ENCODE measurements at regions not wholly inside any gene's neighbourhood (a gene's known extent, or its start where the extent isn't known, plus 50 kb on each side); places are given as distances from the start of the nearest gene placed in this dataset.

- intact Hi-C loops (cut with DNase I): no loop called here
- Histone ChIP-seq H3K27ac (ENCODE audit: low read length) (no peak overlapping the region), H3K27me3 (ENCODE audit: control insufficient read depth, insufficient read depth) (no peaks in the 10 kb centered on the region), H3K9me3 (ENCODE audit: control insufficient read depth, low read length) (no peaks in the 10 kb centered on the region), H3K4me3 (ENCODE audit: low read length) (no peak overlapping the region), H3K4me1 (ENCODE audit: control insufficient read depth, insufficient read depth, low read length) (no peaks in the 10 kb centered on the region)
- 77% methylated on average over 8 of the region's 8 CpGs for WGBS
- ATAC-seq: no peak
- no peak for DNase-seq
Measured at GRCh38 chr20:19083136-19083621, 129.3 kb upstream of the SLC24A3 start.

GRCh38 chr20:19090332-19090731 lies 122.1 kb upstream of the SLC24A3 start:
- no peak overlapping the region for H3K27ac ChIP-seq (ENCODE audit: low read length)
- no peak for ATAC-seq

GRCh38 chr20:19094959-19095541 lies 117.4 kb upstream of the SLC24A3 start:
- intact Hi-C loops (cut with DNase I): no loop called here
- DNase-seq: no peak
- no peak overlapping the region for H3K27ac ChIP-seq (ENCODE audit: low read length)
- no peak for ATAC-seq
- no peaks in the 10 kb centered on the region for H3K4me1 ChIP-seq (ENCODE audit: control insufficient read depth, insufficient read depth, low read length)
- H3K9me3 ChIP-seq (ENCODE audit: control insufficient read depth, low read length): no peaks in the 10 kb centered on the region
- WGBS: 78% methylated on average over 5 of the region's 5 CpGs
- H3K27me3 ChIP-seq (ENCODE audit: control insufficient read depth, insufficient read depth): no peaks in the 10 kb centered on the region
- H3K4me3 ChIP-seq (ENCODE audit: low read length): no peak overlapping the region

More at GRCh38 chr20:19090332-19090731, 122.1 kb upstream of the SLC24A3 start:
- intact Hi-C loops (cut with DNase I): no loop called here
- 82% methylated on average over 5 of the region's 5 CpGs for WGBS
- Histone ChIP-seq H3K4me1 (ENCODE audit: control insufficient read depth, insufficient read depth, low read length) (no peaks in the 10 kb centered on the region), H3K4me3 (ENCODE audit: low read length) (no peak overlapping the region), H3K9me3 (ENCODE audit: control insufficient read depth, low read length) (no peaks in the 10 kb centered on the region), H3K27me3 (ENCODE audit: control insufficient read depth, insufficient read depth) (no peaks in the 10 kb centered on the region)
- DNase-seq: no peak

GRCh38 chr20:19095762-19096161 lies 116.7 kb upstream of the SLC24A3 start:
- ATAC-seq (peak in 1 of 2 donors; percentile 29), DNase-seq (no peak)
- H3K4me1 ChIP-seq (ENCODE audit: control insufficient read depth, insufficient read depth, low read length): no peaks in the 10 kb centered on the region
- no peak overlapping the region for H3K27ac ChIP-seq (ENCODE audit: low read length)
- H3K4me3 ChIP-seq (ENCODE audit: low read length): no peak overlapping the region
- WGBS: 56% methylated on average over 5 of the region's 5 CpGs
- no peaks in the 10 kb centered on the region for H3K27me3 ChIP-seq (ENCODE audit: control insufficient read depth, insufficient read depth)
- H3K9me3 ChIP-seq (ENCODE audit: control insufficient read depth, low read length): no peaks in the 10 kb centered on the region
- intact Hi-C loops (cut with DNase I): no loop called here

GRCh38 chr20:19096843-19097242 lies 115.6 kb upstream of the SLC24A3 start:
- Histone ChIP-seq H3K27me3 (ENCODE audit: control insufficient read depth, insufficient read depth) (no peaks in the 10 kb centered on the region), H3K4me3 (ENCODE audit: low read length) (no peak overlapping the region), H3K4me1 (ENCODE audit: control insufficient read depth, insufficient read depth, low read length) (no peaks in the 10 kb centered on the region), H3K9me3 (ENCODE audit: control insufficient read depth, low read length) (no peaks in the 10 kb centered on the region), H3K27ac (ENCODE audit: low read length) (no peak overlapping the region)
- DNase-seq: no peak
- 93% methylated on average over 2 of the region's 2 CpGs for WGBS
- no peak for ATAC-seq
- intact Hi-C loops (cut with DNase I): no loop called here

GRCh38 chr20:19098117-19098516 lies 114.3 kb upstream of the SLC24A3 start:
- DNase-seq (no peak), ATAC-seq (no peak)
- Histone ChIP-seq H3K4me1 (ENCODE audit: control insufficient read depth, insufficient read depth, low read length) (no peaks in the 10 kb centered on the region), H3K27ac (ENCODE audit: low read length) (no peak overlapping the region), H3K27me3 (ENCODE audit: control insufficient read depth, insufficient read depth) (no peaks in the 10 kb centered on the region), H3K4me3 (ENCODE audit: low read length) (no peak overlapping the region), H3K9me3 (ENCODE audit: control insufficient read depth, low read length) (no peaks in the 10 kb centered on the region)
- WGBS: 78% methylated on average over 4 of the region's 4 CpGs
- intact Hi-C loops (cut with DNase I): no loop called here

- DNase-seq (no peak), ATAC-seq (no peak)
- 64% methylated on average over 8 of the region's 8 CpGs for WGBS
- Histone ChIP-seq H3K27ac (ENCODE audit: low read length) (no peak overlapping the region), H3K4me3 (ENCODE audit: low read length) (no peak overlapping the region), H3K9me3 (ENCODE audit: control insufficient read depth, low read length) (no peaks in the 10 kb centered on the region), H3K27me3 (ENCODE audit: control insufficient read depth, insufficient read depth) (no peaks in the 10 kb centered on the region), H3K4me1 (ENCODE audit: control insufficient read depth, insufficient read depth, low read length) (no peaks in the 10 kb centered on the region)
- intact Hi-C loops (cut with DNase I): no loop called here
Measured at GRCh38 chr20:19098806-19099578, 113.5 kb upstream of the SLC24A3 start.

GRCh38 chr20:19099596-19100545 lies 112.6 kb upstream of the SLC24A3 start:
- Histone ChIP-seq H3K27me3 (ENCODE audit: control insufficient read depth, insufficient read depth) (no peaks in the 10 kb centered on the region), H3K4me1 (ENCODE audit: control insufficient read depth, insufficient read depth, low read length) (no peaks in the 10 kb centered on the region), H3K9me3 (ENCODE audit: control insufficient read depth, low read length) (no peaks in the 10 kb centered on the region), H3K4me3 (ENCODE audit: low read length) (no peak overlapping the region), H3K27ac (ENCODE audit: low read length) (no peak overlapping the region)
- 81% methylated on average over 18 of the region's 18 CpGs for WGBS
- DNase-seq: no peak
- intact Hi-C loops (cut with DNase I): no loop called here
- ATAC-seq: no peak

GRCh38 chr20:19100975-19101374 lies 111.5 kb upstream of the SLC24A3 start:
- DNase-seq: no peak
- H3K4me1 ChIP-seq (ENCODE audit: control insufficient read depth, insufficient read depth, low read length): no peaks in the 10 kb centered on the region
- no peak overlapping the region for H3K27ac ChIP-seq (ENCODE audit: low read length)
- no peak for ATAC-seq
- intact Hi-C loops (cut with DNase I): no loop called here
- no peak overlapping the region for H3K4me3 ChIP-seq (ENCODE audit: low read length)
- H3K27me3 ChIP-seq (ENCODE audit: control insufficient read depth, insufficient read depth): no peaks in the 10 kb centered on the region
- no peaks in the 10 kb centered on the region for H3K9me3 ChIP-seq (ENCODE audit: control insufficient read depth, low read length)
- 73% methylated on average over 4 of the region's 4 CpGs for WGBS

- no peaks in the 10 kb centered on the region for H3K9me3 ChIP-seq (ENCODE audit: control insufficient read depth, low read length)
- no peaks in the 10 kb centered on the region for H3K4me1 ChIP-seq (ENCODE audit: control insufficient read depth, insufficient read depth, low read length)
- no peaks in the 10 kb centered on the region for H3K27me3 ChIP-seq (ENCODE audit: control insufficient read depth, insufficient read depth)
- intact Hi-C loops (cut with DNase I): no loop called here
- ATAC-seq (no peak), DNase-seq (no peak)
- no peak overlapping the region for H3K27ac ChIP-seq (ENCODE audit: low read length)
- 90% methylated on average over 4 of the region's 4 CpGs for WGBS
- no peak overlapping the region for H3K4me3 ChIP-seq (ENCODE audit: low read length)
Measured at GRCh38 chr20:19104186-19104585, 108.3 kb upstream of the SLC24A3 start.

- ATAC-seq (no peak), DNase-seq (no peak)
- Histone ChIP-seq H3K27ac (ENCODE audit: low read length) (no peak overlapping the region), H3K4me1 (ENCODE audit: control insufficient read depth, insufficient read depth, low read length) (no peaks in the 10 kb centered on the region), H3K9me3 (ENCODE audit: control insufficient read depth, low read length) (no peaks in the 10 kb centered on the region), H3K27me3 (ENCODE audit: control insufficient read depth, insufficient read depth) (no peaks in the 10 kb centered on the region), H3K4me3 (ENCODE audit: low read length) (no peak overlapping the region)
- intact Hi-C loops (cut with DNase I): no loop called here
- 78% methylated on average over 7 of the region's 7 CpGs for WGBS
Measured at GRCh38 chr20:19108155-19108554, 104.3 kb upstream of the SLC24A3 start.
